Glomerular visceral epithelial cell (primary cell): ENCODE measurements at regions not wholly inside any gene's neighbourhood (a gene's known extent, or its start where the extent isn't known, plus 50 kb on each side); places are given as distances from the start of the nearest gene placed in this dataset.
A peak's percentile ranks its signal among the peaks of the same experiment; 100 is the strongest.

Experiments
- DNase-seq: peaks from one replicate; pipeline ENCODE4 v3.0.0-alpha.2; 2016; ENCODE audit errors: extremely low spot score

DNA sequence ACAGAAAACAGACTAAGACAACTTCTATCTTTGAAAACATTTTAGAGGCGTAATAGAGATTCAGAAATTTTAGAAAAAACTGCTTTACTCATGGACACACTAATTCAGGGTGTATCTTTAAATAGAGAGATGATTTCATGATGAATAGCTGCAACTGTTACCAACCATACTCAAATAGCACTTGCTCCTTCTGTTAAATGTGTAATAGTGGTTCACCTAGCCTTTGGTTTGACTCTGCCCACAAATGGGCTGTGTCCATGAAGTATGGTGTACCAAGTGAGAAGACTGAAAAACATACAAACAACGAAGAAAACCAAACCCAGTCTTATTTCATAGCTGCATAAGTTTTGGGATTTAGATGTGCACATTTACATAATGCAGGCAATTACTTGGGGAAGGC lies 610.6 kb downstream of the PLCL1 start:
- DNase-seq: no peak

DNA sequence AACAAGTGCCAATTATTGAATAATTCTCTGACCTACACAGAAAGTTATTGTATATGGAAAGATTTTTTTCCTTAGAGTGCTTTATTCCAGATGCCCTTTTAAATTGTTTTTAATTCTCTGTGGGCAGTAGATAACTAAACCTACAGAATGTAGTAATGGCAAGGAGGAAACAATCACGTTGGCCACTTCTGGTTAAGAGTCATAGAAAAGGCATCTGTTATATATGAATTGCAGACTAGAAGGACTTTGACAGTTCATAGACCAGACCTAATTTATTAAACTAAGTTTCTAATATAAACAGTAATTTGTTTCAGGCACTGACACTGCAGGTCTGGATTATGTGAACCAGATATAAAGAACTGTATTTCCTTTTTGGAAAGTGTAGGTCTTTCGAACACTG lies 607.5 kb downstream of the PLCL1 start:
- DNase-seq: no peak

DNA sequence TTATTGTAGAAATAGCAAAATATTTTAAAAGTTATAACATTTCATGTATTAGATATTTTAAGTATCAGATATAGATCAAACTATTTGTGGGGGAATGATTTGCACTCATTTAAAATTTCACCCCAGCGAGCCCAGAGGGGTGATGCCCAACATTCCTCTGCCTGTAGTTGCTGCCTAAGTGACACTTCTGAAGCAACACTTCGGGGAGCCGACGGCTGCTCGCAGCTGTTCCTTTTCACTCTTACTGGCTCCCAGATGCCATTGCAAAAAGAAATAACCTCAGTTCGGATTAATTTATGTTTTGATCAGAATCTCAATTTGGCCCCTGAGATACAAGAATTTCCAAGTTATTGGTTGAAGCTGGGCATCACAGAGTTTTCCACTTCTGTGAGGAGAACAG lies 603.8 kb downstream of the PLCL1 start:
- no peak for DNase-seq

DNA sequence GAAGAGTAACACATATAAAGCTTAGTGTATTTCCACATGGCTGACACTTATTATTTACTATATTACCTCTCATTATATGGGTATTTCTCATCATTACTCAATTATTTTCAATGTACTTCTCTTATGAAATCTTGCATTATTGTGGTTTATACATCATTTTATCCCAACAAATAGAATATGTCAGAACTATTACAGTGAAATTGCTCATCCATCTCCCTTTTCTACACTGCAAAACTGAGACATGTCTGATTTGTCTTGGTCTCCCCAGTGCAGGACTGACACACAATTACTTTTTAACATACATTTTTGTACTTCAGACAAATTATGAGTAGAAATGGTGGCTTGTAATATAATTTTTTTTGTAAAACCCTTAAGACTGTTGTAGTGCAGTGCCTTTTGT lies 600.9 kb downstream of the PLCL1 start:
- no peak for DNase-seq

DNA sequence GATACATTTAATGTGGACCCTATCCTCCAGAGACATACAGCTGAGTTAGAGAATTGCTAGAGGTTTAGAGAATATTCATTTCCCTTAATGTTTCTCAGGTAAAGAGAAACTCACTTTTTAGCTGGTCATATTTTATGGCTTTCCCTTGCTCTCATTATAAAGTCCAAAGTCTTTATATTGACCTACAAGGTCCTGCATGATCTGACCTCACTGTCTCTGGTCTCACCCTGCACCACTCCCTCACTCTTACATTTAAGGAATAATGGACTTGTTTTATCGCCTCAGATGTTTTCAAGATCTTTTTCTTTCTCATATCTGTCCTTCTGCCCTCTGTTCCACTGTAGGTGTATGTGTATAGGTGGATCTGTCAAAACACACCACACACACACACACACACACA lies 597.3 kb downstream of the PLCL1 start:
- DNase-seq: no peak

DNA sequence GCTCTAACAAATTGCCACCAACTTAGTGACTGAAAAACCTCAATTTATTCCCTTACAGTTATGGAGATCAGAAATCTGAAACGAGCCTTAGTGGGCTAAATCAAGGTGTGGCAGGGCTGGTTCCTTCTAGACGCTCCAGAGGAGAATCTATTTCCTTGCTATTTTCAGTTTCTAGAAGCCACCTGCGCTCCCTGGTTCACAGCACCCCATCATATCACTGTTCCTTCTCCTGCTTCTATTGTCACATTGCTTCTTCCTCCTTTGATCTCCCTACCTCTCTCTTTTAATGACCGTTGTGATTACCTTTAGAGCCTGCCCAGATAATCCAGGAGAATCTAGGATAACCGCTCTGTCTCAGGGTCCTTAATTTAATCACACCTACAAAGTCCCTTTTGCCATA lies 596.6 kb downstream of the PLCL1 start:
- DNase-seq: no peak

DNA sequence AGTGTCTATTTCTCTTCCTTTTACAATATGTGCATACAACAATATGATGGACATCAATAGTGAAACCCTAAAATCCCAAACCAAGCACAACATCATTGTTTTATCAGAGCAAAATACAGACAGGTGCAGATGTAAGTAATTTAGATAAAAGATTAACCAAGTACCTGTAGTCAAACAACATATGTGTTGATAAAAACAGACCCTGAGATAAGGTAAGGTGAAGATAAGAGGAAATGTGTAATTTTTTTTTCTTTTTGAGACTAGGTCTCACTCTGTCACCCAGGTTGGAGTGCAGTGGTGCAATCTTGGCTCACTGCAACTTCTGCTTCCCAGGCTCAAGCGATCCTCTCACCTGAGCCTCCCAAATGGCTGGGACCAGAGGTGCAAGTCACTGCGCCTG lies 589.8 kb downstream of the PLCL1 start:
- DNase-seq: no peak

DNA sequence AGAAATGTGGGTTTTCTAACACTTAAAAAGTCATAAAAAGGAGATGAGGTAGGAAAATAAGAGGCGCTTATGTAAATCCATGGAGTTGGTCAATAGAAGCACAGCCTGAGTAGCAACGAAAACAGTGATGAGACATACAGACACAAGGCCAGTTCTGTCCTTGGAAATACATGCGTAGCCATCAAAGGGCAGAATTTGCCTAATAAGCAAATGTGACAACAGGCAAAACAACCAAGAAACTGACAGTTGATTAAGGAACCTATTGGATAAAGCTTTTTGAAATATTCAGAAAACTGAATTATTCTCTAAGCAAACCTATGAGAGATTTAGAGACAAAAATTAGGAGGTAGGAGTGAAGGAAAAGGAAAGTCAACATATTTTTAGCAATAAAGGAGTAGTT lies 586.3 kb downstream of the PLCL1 start:
- DNase-seq: no peak

DNA sequence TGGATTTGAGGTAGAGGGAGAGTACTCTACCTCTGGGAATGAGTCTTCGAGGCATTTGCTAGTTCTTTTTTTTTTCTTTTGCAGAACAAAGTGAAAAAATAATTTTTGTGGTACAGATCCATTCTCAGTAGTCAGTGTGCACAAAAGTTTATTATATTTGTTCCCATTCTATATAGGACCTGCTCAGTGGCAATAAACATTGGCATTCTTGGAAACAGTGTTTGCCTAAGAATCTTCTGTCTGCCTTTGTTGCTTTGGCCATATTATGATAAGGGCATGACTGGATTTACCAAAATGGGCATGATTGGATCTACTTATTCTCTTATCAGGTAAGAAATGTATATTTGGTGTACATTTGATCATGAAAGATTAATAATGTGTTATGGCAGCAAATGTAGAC lies 583.3 kb downstream of the PLCL1 start:
- no peak for DNase-seq

DNA sequence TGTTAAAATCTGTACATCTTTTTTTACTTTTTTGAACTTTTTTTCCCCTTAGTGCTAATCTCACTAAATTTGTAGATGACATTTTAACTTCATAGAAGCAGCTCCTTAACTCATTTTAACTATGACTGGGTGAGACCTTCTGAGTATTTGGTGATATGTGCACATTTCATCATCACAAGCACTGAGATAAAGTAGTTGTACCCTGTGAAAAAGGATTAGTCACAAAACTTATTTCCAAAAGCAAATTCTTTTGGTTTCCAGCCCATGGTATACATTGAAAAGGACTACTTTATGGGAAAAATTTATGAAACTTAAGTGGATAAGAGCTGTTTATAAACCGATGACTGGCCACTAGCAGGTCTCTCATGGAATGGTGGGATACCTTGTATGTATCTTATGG lies 581.5 kb downstream of the PLCL1 start:
- DNase-seq: no peak

DNA sequence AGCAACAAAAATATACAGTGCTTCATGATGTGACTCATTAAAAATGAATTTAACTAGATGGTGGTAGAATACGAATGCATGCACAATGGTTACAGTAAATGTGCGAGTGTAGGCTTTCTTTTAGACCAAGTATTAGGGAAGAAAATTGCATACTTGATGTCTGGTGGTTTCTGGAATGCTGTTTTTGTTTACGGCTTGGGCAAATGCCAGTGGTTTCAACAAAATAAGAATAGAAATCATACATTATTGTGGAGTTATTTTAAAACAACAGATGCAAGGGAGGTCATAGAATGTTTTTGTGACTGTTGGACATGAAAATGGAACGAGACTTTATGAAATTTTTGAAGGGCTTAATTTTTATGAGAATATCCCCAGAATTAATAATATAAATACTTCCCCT lies 580.9 kb downstream of the PLCL1 start:
- DNase-seq: no peak

DNA sequence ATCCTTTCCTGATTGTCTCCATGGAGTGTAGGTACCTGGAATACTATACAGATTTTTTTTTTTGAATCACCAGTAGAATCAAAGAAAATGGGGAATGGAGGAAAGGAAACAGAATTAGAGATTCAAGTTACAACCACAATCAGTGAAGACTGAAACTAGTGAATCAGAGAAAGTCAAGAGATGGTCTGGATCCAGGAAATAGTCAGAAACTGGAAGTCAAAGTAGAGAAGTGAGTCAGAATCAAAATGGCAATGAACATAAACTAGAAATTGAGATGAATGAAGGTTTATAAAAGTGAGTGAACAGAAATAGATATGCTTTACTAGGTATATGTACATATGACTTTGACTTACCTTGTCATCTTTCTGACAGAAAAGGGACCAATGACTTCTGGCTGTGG lies 579.0 kb downstream of the PLCL1 start:
- no peak for DNase-seq

DNA sequence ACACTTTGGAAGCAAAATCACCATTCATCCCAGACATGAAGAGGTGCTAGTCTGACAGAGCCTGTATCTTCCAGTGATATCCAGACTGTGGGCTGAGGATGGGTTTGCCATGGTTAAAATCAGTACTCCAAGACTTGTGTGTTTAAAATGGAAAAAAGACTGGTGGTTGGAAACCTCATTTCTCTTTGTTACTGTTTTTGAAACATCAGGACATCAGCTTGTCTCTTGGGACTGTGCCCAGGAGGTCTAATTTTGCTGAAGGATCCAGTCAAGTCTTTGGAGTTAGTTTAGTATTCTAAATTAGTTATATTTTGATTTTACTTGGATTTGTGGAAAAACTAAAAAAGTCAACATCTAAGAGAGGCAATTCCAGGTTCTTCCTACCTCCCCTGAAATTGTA lies 578.4 kb downstream of the PLCL1 start:
- no peak for DNase-seq

DNA sequence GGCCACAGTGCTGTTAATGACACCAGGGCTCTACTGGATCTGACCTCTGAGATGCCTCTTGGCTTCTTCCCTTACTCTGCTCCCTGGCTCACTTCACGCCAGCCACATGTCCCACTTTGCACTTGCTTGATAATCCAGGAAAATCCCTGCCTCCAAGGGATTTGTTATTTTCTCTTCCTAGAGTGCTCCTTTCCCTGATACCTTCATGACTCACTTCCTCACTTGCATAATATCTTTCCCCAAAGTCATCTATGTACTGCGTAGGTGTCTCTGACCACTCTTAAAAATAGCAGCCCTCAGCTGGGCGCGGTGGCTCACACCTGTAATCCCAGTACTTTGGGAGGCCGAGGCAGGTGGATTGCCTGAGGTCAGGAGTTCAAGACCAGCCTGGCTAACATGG lies 572.3 kb downstream of the PLCL1 start:
- DNase-seq: no peak

DNA sequence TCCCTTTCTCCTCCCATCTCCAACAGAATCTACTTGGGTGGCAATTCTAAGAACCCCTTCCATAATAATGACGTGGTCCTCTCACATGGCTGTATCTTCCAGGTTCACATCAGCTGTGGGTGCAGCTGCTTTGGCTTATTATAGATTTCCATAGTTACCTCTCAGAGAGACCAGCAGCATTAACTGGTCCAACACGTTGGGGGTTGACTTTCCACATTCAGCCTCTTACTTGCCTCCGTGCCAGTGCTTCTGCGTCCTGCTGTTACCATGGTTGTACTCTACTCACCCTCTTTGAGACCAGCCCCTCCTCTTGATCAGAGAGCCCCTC lies 570.7 kb downstream of the PLCL1 start:
- no peak for DNase-seq

DNA sequence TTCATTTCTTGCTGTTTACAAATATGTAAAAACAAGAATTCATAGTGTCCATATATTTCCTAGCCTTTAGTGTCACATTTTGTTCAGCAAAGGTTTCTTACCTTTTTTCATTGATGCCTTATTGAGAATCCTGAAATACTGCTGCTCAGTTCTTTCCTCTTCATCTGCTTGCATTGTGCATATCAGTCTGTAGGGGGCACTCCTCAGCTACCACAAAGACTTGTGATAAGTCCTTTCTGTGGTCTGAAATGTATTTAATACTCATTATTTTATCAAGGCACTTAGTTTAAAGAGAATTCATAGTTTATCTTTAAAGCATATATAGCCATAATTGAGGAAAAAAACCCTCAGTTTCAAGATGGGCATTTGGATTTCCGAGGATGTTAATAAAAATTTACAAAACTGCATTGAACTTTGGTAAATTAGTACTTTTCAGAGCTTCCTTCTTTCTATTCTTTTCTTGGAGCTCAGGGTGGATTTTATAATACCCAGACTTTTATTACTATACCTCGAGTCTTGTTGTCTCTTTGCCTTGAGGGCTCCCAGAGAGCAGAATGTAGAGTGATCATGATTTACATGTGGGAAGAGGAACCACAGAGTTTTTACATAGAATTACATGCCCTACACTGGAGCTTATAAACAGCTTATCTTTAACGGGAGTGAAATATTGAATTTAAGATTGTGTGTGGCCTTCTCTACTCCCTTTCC lies 570.1 kb downstream of the PLCL1 start:
- peak; percentile 62 for DNase-seq

DNA sequence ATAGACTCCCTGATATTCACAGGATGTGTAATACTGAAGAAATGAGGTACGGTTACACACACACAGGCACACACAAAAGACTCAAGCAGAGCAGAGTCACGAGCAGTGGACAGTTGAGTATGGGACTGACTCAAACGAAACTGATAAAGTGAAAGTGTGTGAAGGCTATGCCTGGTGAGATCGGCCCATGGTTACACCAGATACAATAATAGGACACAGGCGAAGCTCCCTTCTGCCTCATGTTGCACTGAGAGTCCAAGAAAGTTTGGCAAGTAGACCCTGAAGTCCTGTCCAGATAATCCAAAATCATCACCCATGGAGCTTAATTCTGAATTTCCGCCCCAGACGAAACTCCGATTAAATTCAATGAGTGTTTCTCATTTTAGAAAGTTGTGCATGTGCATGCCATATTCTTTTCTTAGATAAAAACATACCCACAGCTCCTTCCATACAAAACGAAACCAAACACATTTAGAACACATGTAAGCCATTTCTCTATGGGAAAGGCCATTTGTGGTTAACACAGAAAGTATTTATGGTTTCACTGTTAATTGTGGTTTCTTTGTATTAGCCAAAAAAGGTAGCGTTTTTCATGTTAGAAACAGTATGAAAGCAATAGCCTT lies 567.6 kb downstream of the PLCL1 start:
- no peak for DNase-seq

DNA sequence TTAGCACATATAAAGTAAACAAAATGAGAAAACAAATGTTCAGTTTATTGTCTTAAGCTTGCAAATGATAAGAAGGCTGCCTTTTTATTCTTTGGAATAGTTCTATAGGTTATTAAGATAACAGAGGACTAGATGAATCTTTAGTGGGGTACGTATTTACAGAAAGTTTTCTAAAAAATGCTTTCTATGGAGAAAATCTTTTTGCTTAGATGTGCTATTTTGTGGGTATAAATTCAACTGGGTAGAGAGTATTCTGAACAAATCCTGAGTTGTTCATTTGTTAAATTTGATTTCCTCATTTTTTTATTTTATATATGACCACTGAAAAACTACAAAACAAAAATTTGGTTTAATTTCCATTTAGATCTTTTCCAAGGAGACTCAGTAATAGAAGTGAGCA lies 566.9 kb downstream of the PLCL1 start:
- DNase-seq: no peak

DNA sequence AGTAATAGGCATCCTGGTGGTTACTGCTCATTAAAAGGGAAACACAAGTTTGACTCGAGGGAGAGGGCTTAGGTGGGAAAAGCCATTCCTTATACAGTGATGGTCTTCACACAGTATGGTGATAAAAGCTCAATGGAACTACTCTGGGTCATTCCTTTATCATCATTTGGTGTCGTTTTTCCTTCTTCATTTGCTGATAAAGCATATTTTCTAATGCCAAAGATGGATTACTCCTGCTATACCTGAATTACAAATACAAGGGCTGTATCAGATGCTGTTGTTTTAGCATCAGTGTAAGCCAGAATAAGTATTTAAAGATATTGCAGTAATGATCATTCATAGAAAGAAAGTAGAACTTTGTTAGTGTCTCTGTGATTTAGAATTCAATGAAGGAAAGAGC lies 563.7 kb downstream of the PLCL1 start:
- DNase-seq: no peak

DNA sequence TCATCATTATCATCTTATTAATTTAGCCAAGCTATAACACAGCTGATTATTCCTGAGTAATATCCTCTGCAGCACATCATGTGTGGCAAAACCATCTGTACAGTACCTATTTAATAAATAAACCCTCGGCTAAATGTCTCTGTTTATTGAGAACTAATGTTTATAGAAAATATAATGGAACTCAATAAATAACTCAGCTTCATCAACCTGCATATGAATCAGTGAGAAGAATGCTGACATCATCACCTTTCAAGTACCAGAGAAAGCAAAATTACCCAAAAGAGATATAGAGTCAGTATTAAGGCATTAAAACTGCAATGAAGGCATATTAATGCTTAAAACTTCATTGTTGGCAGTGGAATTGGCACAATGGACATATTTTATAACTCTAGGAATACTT lies 558.3 kb downstream of the PLCL1 start:
- DNase-seq: no peak

DNA sequence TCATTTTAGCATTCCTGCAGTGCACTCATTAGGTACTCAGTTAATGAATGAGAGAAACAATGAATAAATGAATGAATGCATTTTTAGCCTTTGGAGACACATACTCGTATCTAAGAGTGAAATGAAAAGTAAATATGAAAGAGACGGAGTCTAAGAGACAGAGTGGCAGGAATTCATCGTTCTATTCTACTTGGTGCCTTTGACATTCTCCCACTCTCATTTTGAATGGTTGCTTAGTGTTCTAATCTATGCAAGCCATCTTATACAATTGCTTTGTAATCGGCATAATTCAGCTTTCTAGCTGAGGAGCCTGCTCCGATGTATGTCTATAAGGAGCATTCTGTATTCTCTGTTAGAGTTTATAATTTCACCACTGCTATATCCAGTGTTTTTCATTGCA lies 554.9 kb downstream of the PLCL1 start:
- no peak for DNase-seq

DNA sequence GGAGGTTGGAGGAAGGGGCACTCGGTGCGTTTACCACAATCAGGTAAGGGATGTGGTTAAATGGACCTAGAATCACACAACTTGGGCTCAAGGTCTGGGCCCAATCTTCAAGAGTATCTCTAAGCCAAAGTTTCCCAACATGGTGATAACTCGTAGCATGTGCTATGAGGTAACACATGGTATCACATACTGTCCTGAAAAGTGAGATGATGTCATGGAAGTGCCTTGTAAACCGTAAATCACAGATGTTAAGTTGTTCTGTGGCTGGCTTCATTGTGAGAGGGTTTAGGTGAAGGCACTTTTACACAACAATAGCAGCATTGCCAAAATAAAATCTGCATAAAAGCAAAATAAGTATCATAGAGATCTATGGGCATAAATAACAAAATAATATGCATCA lies 551.8 kb downstream of the PLCL1 start:
- no peak for DNase-seq

DNA sequence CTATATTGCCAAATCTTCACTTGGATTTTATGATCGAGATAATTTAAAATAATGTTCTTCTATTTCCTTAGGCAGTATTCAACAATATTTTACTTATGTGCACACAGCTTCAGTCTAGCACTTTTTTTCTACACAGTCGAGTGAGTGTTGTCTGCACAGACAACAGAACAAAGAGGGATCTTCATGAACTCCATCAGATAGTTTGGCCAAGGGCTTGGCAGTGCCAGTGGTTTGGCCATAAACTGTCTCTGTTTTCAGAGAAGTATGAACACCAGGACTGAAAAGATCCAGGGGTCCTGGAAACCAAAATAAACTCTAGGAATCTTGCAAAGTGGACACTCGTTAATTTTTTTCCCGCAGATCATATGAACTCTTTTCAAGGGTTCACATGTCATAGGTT lies 547.3 kb downstream of the PLCL1 start:
- DNase-seq: no peak

DNA sequence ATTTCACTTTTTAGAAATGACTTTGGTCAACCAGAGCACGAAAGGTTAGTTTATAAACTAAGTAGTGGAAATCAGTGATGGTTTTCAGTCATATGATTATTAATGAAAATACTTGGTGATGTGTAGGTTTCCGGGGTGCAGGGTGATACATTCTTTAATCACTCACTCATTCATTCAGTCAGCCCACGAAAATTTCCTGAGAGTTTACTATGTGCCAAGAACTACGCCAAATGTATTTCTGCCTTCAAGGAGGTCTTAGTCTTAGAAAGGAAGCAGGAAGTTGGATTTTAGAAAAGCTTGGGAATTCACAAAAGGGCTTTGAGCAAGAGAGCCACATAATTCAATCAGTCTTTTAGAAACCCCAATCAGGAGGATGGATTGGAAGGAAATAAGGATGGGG lies 543.6 kb downstream of the PLCL1 start:
- peak; percentile 5 for DNase-seq
